GM10266 (cell line): ENCODE measurements at regions not wholly inside any gene's neighbourhood (a gene's known extent, or its start where the extent isn't known, plus 50 kb on each side); places are given as distances from the start of the nearest gene placed in this dataset.

Experiments
- DNase-seq: peaks from one replicate; pipeline ENCODE4 v3.0.0; 2012; ENCODE audit errors: extremely low spot score
- CTCF ChIP-seq: IDR thresholded peaks from 2 replicates; pipeline ENCODE4 v1.5.1; 2012; ENCODE audit warnings: mild to moderate bottlenecking, low read depth; ENCODE audit not compliant: control insufficient read depth, insufficient read depth; ENCODE audit errors: missing control alignments

- no peak for TF ChIP-seq CTCF
- no peak for DNase-seq
These were observed 88.3 kb downstream of the C11orf87 start for GRCh38 chr11:109510316-109510715.

- TF ChIP-seq CTCF = no peak
- no peak for DNase-seq
These were observed 89.6 kb downstream of the C11orf87 start for GRCh38 chr11:109511598-109511997.

GRCh38 chr11:109512249-109512648 is 90.3 kb downstream of the C11orf87 start:
- no peak for DNase-seq
- TF ChIP-seq CTCF = no peak

GRCh38 chr11:109512680-109513079 is 90.7 kb downstream of the C11orf87 start:
- no peak for DNase-seq
- no peak for TF ChIP-seq CTCF

- no peak for TF ChIP-seq CTCF
- DNase-seq = no peak
These were observed 92.5 kb downstream of the C11orf87 start for GRCh38 chr11:109514313-109515018.

GRCh38 chr11:109519253-109519652 is 97.3 kb downstream of the C11orf87 start:
- no peak for DNase-seq
- TF ChIP-seq CTCF = no peak

- no peak for TF ChIP-seq CTCF
These were observed 99.6 kb downstream of the C11orf87 start for GRCh38 chr11:109521571-109522086.

More at GRCh38 chr11:109521571-109522086, 99.6 kb downstream of the C11orf87 start:
- no peak for DNase-seq
